Prostate gland (tissue), 2 donors: ENCODE measurements at regions not wholly inside any gene's neighbourhood (a gene's known extent, or its start where the extent isn't known, plus 50 kb on each side); places are given as distances from the start of the nearest gene placed in this dataset.

Source experiments
- CTCF ChIP-seq, 4 experiments: fragments of 200-600 bp in 2 of 4; fragments of 450-650 bp in 2 of 4; sonication (generic) in 2 of 4; IDR thresholded peaks; 1 replicate in 3 of 4; 2 replicates in 1 of 4; pipeline ENCODE4 v1.5.1; 2016 to 2019; ENCODE audit warnings: antibody characterized with exemption in 4 of 4, mild to moderate bottlenecking in 2 of 4, moderate library complexity in 2 of 4
- POLR2A ChIP-seq: fragments of 450-650 bp; IDR thresholded peaks from one replicate; pipeline ENCODE4 v1.6.1; 2016; ENCODE audit warnings: antibody characterized with exemption, mild to moderate bottlenecking
- POLR2AphosphoS5 ChIP-seq: sonication (generic); formaldehyde crosslinking; IDR thresholded peaks from one replicate; pipeline ENCODE4 v1.6.1; 2017; ENCODE audit warnings: antibody characterized with exemption

DNA sequence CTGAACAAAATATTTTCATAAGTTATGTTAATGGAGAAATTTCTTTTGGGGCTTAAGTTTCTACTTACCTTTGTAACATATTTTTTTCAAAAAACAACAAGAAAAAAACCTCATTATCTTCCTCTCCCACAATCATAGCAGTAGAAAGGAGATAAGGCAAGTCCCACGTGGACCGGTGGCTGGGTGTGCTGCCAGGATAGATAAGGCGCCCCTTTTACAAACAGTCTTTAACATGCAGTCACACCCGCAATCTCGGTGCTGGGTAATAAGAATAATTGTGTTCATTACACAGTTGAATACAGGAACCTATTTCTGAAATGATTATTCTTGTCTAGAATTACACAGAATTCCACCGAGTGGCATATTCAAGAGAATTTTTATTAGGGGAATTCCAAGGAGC lies 1202.3 kb downstream of the UQCRFS1 start:
- TF ChIP-seq CTCF (IDR thresholded peaks at IDR 0.05) (no peak), POLR2A (no peak), POLR2AphosphoS5 (no peak)
